ENCODE measurements at regions not wholly inside any gene's neighbourhood (a gene's known extent, or its start where the extent isn't known, plus 50 kb on each side); places are given as distances from the start of the nearest gene placed in this dataset.

- Histone ChIP-seq H3K9ac (ENCODE audit: insufficient read length) (no peak overlapping the region), H3K4me3 (no peak overlapping the region), H3K9me3 (ENCODE audit: low read depth, low read length) (no peaks in the 10 kb centered on the region), H3K27ac (no peak overlapping the region), H3K36me3 (ENCODE audit: insufficient read depth, low read length) (no peaks in the 10 kb centered on the region)
- DNase-seq (ENCODE audit: low read depth, low spot score), result no peak
- TF ChIP-seq EZH2 (IDR thresholded peaks at IDR 0.05) (no peak), FOXP2 (optimal IDR thresholded peaks at IDR 0.05; ENCODE audit: control extremely low read depth, extremely low read length, insufficient read depth) (no peak), POLR2AphosphoS5 (IDR thresholded peaks at IDR 0.05; ENCODE audit: borderline replicate concordance, low read depth, low read length) (no peak)
Measured at GRCh38 chr9:105912863-105913516, 218.6 kb downstream of the TMEM38B start.

GRCh38 chr9:105921057-105921726 is 226.9 kb downstream of the TMEM38B start:
- H3K4me3 ChIP-seq, result no peak overlapping the region
- H3K9ac ChIP-seq (ENCODE audit: insufficient read length), result no peak overlapping the region
- TF ChIP-seq EZH2 (IDR thresholded peaks at IDR 0.05) (no peak), POLR2AphosphoS5 (IDR thresholded peaks at IDR 0.05; ENCODE audit: borderline replicate concordance, low read depth, low read length) (no peak), FOXP2 (optimal IDR thresholded peaks at IDR 0.05; ENCODE audit: control extremely low read depth, extremely low read length, insufficient read depth) (no peak)
- H3K9me3 ChIP-seq (ENCODE audit: low read depth, low read length), result no peaks in the 10 kb centered on the region
- no peaks in the 10 kb centered on the region for H3K36me3 ChIP-seq (ENCODE audit: insufficient read depth, low read length)
- no peak overlapping the region for H3K27ac ChIP-seq
- DNase-seq (ENCODE audit: low read depth, low spot score), result no peak

DNA sequence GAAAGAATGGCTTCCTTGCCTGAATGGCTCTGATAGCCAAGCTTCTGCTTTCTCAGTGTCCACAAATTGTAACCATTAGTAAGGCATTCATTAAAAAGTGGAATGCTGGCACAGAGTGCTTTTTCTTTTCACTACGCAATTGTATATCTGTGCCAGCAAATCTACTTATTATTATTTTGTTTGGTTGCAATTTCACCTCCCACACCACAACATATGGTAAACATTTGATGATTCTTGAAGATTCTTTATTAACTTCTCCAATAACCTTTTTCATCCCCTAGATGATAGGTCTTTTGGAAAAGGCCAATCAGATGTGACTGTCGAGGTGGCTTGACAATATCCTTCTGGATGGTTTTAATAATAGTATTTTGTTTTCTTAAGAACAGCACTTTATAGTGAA is 234.1 kb downstream of the TMEM38B start:
- TF ChIP-seq EZH2 (IDR thresholded peaks at IDR 0.05), result no peak
- TF ChIP-seq POLR2AphosphoS5 (IDR thresholded peaks at IDR 0.05; ENCODE audit: borderline replicate concordance, low read depth, low read length), result no peak
- TF ChIP-seq FOXP2 (optimal IDR thresholded peaks at IDR 0.05; ENCODE audit: control extremely low read depth, extremely low read length, insufficient read depth), result no peak
- DNase-seq (ENCODE audit: low read depth, low spot score), result no peak
- H3K9me3 ChIP-seq (ENCODE audit: low read depth, low read length), result no peaks in the 10 kb centered on the region

GRCh38 chr9:105930011-105930627 is 235.8 kb downstream of the TMEM38B start:
- Histone ChIP-seq H3K4me3 (no peak overlapping the region), H3K36me3 (ENCODE audit: insufficient read depth, low read length) (no peaks in the 10 kb centered on the region), H3K9me3 (ENCODE audit: low read depth, low read length) (no peaks in the 10 kb centered on the region), H3K27ac (no peak overlapping the region), H3K9ac (ENCODE audit: insufficient read length) (no peak overlapping the region)
- TF ChIP-seq POLR2AphosphoS5 (IDR thresholded peaks at IDR 0.05; ENCODE audit: borderline replicate concordance, low read depth, low read length), result no peak
- TF ChIP-seq FOXP2 (optimal IDR thresholded peaks at IDR 0.05; ENCODE audit: control extremely low read depth, extremely low read length, insufficient read depth), result no peak
- no peak for TF ChIP-seq EZH2 (IDR thresholded peaks at IDR 0.05)
- DNase-seq (ENCODE audit: low read depth, low spot score), result no peak

More for the DNA sequence above, 234.1 kb downstream of the TMEM38B start:
- no peaks in the 10 kb centered on the region for H3K36me3 ChIP-seq (ENCODE audit: insufficient read depth, low read length)
- H3K9ac ChIP-seq (ENCODE audit: insufficient read length), result no peak overlapping the region
- no peak overlapping the region for H3K4me3 ChIP-seq
- no peak overlapping the region for H3K27ac ChIP-seq

GRCh38 chr9:105932276-105932675 is 237.9 kb downstream of the TMEM38B start:
- no peak for DNase-seq (ENCODE audit: low read depth, low spot score)
- Histone ChIP-seq H3K27ac (no peak overlapping the region), H3K36me3 (ENCODE audit: insufficient read depth, low read length) (no peaks in the 10 kb centered on the region), H3K9me3 (ENCODE audit: low read depth, low read length) (no peaks in the 10 kb centered on the region), H3K9ac (ENCODE audit: insufficient read length) (no peak overlapping the region), H3K4me3 (no peak overlapping the region)
- no peak for TF ChIP-seq EZH2 (IDR thresholded peaks at IDR 0.05)
- TF ChIP-seq POLR2AphosphoS5 (IDR thresholded peaks at IDR 0.05; ENCODE audit: borderline replicate concordance, low read depth, low read length), result no peak
- no peak for TF ChIP-seq FOXP2 (optimal IDR thresholded peaks at IDR 0.05; ENCODE audit: control extremely low read depth, extremely low read length, insufficient read depth)

DNA sequence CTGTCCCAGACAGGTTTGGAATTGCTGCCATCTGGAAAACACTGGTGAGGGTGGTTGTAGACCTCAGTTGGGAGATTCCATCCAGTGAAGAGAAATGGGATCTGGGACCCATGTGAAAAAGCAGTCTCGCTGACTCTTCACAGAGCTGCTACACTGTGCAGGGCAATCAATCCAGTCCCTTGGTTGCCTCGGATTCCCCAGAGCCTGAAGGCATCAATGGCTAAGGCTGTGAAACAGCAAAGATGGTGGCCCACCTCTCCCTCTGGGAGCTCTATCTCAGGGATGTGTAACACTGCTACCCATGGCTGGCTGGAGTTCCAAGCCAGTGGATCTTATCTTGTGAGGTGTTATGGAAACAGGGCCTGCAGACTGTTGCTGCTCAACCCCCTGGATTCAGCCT is 256.1 kb downstream of the TMEM38B start:
- Histone ChIP-seq H3K9me3 (ENCODE audit: low read depth, low read length) (no peaks in the 10 kb centered on the region), H3K4me3 (no peak overlapping the region), H3K27ac (no peak overlapping the region), H3K9ac (ENCODE audit: insufficient read length) (no peak overlapping the region), H3K36me3 (ENCODE audit: insufficient read depth, low read length) (no peaks in the 10 kb centered on the region)
- DNase-seq (ENCODE audit: low read depth, low spot score), result no peak
- TF ChIP-seq FOXP2 (optimal IDR thresholded peaks at IDR 0.05; ENCODE audit: control extremely low read depth, extremely low read length, insufficient read depth) (no peak), POLR2AphosphoS5 (IDR thresholded peaks at IDR 0.05; ENCODE audit: borderline replicate concordance, low read depth, low read length) (no peak), EZH2 (IDR thresholded peaks at IDR 0.05) (no peak)

DNA sequence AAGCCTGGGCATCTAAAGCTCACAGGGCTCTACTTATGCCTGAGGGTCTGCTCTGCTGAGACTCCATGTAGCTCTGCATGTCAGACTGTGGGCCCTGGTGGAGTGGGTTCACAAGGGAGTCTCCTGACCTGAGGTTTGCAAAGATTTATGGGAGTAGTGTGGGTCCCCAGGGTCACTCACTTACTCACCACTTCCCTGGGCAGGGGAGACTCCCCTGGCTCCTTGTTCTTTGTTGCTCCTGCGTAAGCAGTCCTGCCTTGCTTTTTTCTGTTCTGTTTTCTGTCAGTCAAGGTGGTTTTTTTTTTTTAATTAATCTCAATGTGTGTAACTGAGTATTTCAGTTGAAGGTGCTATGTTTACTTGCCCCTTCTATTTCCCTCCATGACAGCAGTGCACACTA is 256.6 kb downstream of the TMEM38B start:
- H3K9ac ChIP-seq (ENCODE audit: insufficient read length), result no peak overlapping the region
- no peaks in the 10 kb centered on the region for H3K36me3 ChIP-seq (ENCODE audit: insufficient read depth, low read length)
- H3K4me3 ChIP-seq, result no peak overlapping the region
- H3K27ac ChIP-seq, result no peak overlapping the region
- no peaks in the 10 kb centered on the region for H3K9me3 ChIP-seq (ENCODE audit: low read depth, low read length)
- no peak for DNase-seq (ENCODE audit: low read depth, low spot score)
- no peak for TF ChIP-seq FOXP2 (optimal IDR thresholded peaks at IDR 0.05; ENCODE audit: control extremely low read depth, extremely low read length, insufficient read depth)
- no peak for TF ChIP-seq POLR2AphosphoS5 (IDR thresholded peaks at IDR 0.05; ENCODE audit: borderline replicate concordance, low read depth, low read length)
- TF ChIP-seq EZH2 (IDR thresholded peaks at IDR 0.05), result no peak

- no peak overlapping the region for H3K27ac ChIP-seq
- no peaks in the 10 kb centered on the region for H3K9me3 ChIP-seq (ENCODE audit: low read depth, low read length)
- no peak overlapping the region for H3K4me3 ChIP-seq
- no peak overlapping the region for H3K9ac ChIP-seq (ENCODE audit: insufficient read length)
- TF ChIP-seq POLR2AphosphoS5 (IDR thresholded peaks at IDR 0.05; ENCODE audit: borderline replicate concordance, low read depth, low read length) (no peak), FOXP2 (optimal IDR thresholded peaks at IDR 0.05; ENCODE audit: control extremely low read depth, extremely low read length, insufficient read depth) (no peak), EZH2 (IDR thresholded peaks at IDR 0.05) (no peak)
- DNase-seq (ENCODE audit: low read depth, low spot score), result no peak
- H3K36me3 ChIP-seq (ENCODE audit: insufficient read depth, low read length), result no peaks in the 10 kb centered on the region
Measured at GRCh38 chr9:105954517-105954916, 260.2 kb downstream of the TMEM38B start.

Measured in SK-N-MC (cell line).